ENCODE measurements at regions not wholly inside any gene's neighbourhood (a gene's known extent, or its start where the extent isn't known, plus 50 kb on each side); places are given as distances from the start of the nearest gene placed in this dataset.
"Not testable (repeated sequence)": the region's sequence is repeated elsewhere in the genome, so short reads cannot be mapped to it uniquely, and the experiment has no call there.

- not testable (repeated sequence) for DNase-seq
These were observed 89.8 kb downstream of the DNAAF6 start for GRCh38 chrX:107296184-107296583.

- DNase-seq, result no peak
These were observed 91.9 kb downstream of the DNAAF6 start for GRCh38 chrX:107298276-107298675.

- DNase-seq, result no peak
These were observed 94.8 kb downstream of the DNAAF6 start for GRCh38 chrX:107301253-107301652.

DNA sequence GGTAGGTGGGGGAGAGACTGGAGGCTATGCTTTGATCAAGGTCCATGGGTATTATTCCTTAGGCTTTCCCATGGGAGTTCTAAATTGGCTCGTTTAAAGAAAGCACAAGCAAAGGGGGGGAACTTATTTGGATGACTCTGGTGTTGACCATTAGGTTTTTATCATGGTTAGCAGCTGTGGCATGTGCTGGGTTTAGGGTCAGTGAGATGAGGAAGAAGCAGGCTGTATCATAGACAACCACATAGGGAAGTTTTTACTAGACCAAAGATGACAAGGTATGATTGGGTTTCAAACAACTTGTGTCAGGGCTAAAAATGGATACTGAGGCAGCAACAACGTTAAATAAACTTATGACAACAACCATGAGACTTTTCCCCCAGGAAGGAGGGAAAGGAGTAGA lies 97.7 kb downstream of the DNAAF6 start:
- no peak for DNase-seq

- DNase-seq, result no peak
These were observed 117.5 kb downstream of the DNAAF6 start for GRCh38 chrX:107323786-107324492.

DNA sequence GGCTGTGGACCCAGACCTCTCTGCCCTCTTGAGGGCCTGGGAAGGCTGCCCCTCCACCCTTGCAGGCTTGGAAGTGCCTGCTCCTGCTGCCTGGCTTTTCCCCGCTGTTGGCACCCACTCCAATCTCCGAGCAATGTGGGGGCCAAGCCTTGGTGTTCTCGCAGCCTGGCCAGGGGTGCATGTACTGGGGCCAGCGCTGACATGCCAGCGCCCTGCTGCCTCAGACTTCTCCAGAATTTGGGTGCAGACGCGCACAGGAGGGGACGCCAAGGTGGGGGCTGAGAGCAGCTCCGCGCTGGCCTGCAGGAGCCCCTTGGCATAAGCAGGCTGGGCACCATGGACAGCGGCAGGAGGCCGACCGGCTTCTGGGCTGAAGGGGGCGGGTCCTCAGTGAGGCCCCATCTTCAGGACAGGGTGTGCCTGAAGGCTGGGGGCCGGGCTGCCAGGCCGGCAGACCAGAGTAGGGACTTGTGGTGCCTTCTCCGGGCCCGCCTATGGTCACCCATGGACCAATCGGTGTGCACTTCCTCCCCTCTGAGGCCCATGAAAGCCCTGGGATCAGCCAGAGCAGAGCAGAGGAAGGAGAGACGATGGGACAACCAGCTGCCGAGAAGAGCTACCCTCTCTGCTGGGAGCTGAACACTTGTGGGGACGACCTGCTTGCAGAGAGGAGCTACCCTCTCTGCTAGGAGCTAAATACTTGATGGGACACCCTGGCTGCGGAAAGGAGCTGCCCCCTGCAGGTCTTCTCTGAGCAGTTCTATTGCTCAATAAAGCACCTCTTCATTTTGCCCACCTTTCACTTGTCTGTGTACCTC lies 118.3 kb downstream of the DNAAF6 start:
- peak; percentile 12 for DNase-seq

- DNase-seq, result no peak
These were observed 119.1 kb downstream of the DNAAF6 start for GRCh38 chrX:107325467-107325866.

- no peak for DNase-seq
These were observed 101.4 kb upstream of the FRMPD3 start for GRCh38 chrX:107348051-107348450.

GRCh38 chrX:107348990-107349389 lies 100.5 kb upstream of the FRMPD3 start:
- no peak for DNase-seq

DNA sequence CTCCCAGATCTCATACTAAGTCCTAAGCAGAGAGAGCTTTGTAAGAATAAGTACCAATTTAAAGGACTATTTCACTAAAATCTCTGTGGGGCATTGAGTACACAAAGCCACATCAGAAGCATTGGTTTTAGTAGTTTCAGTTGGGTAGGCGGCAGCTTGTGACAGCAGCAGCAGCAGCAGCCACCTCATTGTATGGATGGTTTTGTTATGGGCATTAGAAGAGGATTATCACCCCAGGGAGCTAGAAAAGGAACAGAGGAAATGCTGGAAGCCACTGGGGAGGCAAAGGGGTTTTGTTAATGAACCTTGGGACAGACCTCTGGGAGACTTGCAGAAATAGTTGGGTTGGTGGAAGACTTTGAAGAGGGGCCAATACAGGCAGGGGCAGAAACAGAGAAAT lies 93.9 kb upstream of the FRMPD3 start:
- no peak for DNase-seq

- DNase-seq, result no peak
These were observed 88.6 kb upstream of the FRMPD3 start for GRCh38 chrX:107360788-107361360.

GRCh38 chrX:107370185-107370584 lies 79.3 kb upstream of the FRMPD3 start:
- DNase-seq, result not testable (repeated sequence)

GRCh38 chrX:107374132-107374531 lies 75.3 kb upstream of the FRMPD3 start:
- DNase-seq, result no peak

DNA sequence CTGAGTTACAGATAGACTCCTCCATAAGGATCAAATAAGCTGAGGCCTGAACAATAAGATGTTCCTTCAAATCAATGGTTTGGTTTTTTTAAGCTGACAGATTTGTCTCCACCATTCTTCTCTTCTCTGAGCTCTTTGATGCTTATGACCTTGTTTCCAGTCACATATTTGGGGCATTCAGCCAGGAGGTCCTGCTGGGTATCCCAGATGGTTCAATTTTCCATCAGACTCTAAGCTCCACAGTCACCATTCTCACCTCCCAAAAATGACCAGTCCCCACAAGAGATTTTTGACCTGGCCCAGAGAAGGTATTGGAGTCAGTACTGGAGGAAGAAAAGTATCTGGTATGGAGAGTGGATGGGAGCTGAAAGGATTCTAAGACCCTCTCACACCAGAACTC lies 74.6 kb upstream of the FRMPD3 start:
- no peak for DNase-seq

DNA sequence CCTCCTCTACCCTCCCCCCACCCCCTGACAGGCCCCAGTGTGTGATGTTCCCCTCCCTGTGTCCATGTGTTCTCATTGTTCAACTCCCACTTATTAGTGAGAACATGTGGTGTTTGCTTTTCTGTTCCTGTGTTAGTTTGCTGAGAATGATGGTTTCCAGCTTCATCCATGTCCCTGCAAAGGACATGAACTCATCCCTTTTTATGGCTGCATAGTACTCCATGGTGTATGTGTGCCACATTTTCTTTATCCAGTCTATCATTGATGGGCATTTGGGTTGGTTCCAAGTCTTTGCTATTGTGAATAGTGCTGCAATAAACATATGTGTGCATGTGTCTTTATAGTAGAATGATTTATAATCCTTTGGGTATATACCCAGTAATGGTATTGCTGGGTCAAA lies 73.3 kb upstream of the FRMPD3 start:
- not testable (repeated sequence) for DNase-seq

GRCh38 chrX:107384397-107385105 lies 64.9 kb upstream of the FRMPD3 start:
- DNase-seq, result no peak

DNA sequence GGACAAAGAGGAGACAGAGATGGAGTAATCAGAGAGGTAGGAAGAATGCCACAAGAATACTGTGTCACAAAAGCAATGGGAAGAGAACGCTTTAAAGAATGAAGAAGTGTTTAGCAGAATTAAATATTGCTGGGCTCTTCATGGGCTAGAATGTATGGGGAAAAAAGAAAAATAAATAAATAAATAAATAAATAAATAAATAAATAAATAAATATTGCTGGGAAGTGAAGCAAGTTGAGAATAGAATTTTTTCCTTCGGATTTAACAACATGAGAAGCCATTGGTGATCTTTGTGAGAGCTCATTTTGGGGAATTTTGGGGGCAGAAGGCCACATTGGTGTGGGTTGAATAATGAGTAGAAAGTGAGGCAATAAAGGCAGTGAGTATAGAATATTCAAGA lies 59.7 kb upstream of the FRMPD3 start:
- DNase-seq, result no peak

DNA sequence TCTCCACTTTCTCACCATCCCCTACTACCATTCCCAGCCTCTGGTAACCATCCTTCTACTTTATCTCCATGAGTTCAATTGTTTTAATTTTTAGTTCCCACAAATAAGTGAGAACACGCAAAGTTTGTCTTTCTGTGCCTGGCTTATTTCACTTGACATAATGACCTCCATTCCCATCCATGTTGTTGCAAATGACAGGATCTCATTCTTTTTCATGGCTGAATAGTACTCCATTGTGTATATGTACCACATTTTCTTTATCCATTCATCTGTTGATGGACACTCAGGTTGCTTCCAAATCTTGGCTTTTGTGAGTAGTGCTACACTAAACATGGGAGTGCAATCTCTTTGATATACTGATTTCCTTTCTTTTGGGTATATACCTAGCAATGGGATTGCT lies 55.8 kb upstream of the FRMPD3 start:
- DNase-seq, result not testable (repeated sequence)

GRCh38 chrX:107396235-107396634 lies 53.2 kb upstream of the FRMPD3 start:
- DNase-seq, result no peak

GRCh38 chrX:107396783-107397182 lies 52.7 kb upstream of the FRMPD3 start:
- no peak for DNase-seq

DNA sequence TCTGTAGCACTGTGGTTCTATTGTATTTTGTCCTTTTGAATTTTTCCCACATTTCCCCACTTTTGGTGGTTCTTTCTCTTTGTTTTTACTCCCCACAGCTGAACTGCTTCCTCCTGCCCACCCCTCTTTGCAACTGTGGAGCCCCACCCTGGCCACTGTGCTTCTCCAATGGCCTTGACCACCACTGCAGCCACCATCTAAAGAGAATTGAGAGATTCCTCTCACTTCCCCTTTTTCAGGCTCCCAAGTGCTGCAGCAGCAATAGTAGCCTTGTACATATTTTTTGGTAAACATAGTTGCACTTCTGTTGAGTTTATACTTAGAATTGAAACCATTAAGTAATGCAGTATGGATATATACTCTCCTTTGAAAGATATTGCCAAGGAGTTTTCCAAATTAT lies 51.3 kb upstream of the FRMPD3 start:
- DNase-seq, result no peak
